CD4-positive, alpha-beta memory T cell (primary cell): ENCODE measurements at regions not wholly inside any gene's neighbourhood (a gene's known extent, or its start where the extent isn't known, plus 50 kb on each side); places are given as distances from the start of the nearest gene placed in this dataset.

Experiments
- CTCF ChIA-PET: fragments of 350-600 bp; sonication (Branson Sonifier 250); formaldehyde crosslinking; loops from one replicate; lab custom pipeline; 2021; ENCODE audit warnings: inconsistent platforms; ENCODE audit not compliant: partially characterized antibody; lab: Charles Lee
- POLR2A ChIA-PET: fragments of 350-600 bp; sonication (Branson Sonifier 250); formaldehyde crosslinking; loops from one replicate; lab custom pipeline; 2021; ENCODE audit not compliant: partially characterized antibody; lab: Charles Lee
- DNase-seq, 5 donors: peaks; one replicate each; pipeline versions ENCODE4 v3.0.0 to v3.0.0-alpha.2; 2020 to 2022; ENCODE audit warnings: mixed read lengths in 1 of 5
- H3K27ac ChIP-seq: one replicate; pipeline ENCODE4 v1.7.0; 2013; ENCODE audit warnings: low read depth, low read length
- H3K27me3 ChIP-seq: 2 replicates; pipeline ENCODE4 v1.7.0; 2013; ENCODE audit warnings: mild to moderate bottlenecking, low read length, moderate library complexity; ENCODE audit not compliant: insufficient read depth
- H3K36me3 ChIP-seq: 2 replicates; pipeline ENCODE4 v1.7.0; 2013; ENCODE audit warnings: mild to moderate bottlenecking, low read length, moderate library complexity; ENCODE audit not compliant: insufficient read depth
- H3K4me1 ChIP-seq: 2 replicates; pipeline ENCODE4 v1.7.0; 2013; ENCODE audit warnings: mild to moderate bottlenecking, low read length, moderate library complexity; ENCODE audit not compliant: insufficient read depth
- H3K4me3 ChIP-seq, 2 donors: one replicate each; pipeline ENCODE4 v1.7.0; 2013; ENCODE audit warnings: low read length in 2 of 2, mild to moderate bottlenecking in 1 of 2
- H3K9me3 ChIP-seq, 2 donors: one replicate each; pipeline ENCODE4 v1.7.0; 2013; ENCODE audit warnings: low read length in 2 of 2, control low read depth in 1 of 2; ENCODE audit not compliant: control insufficient read depth in 1 of 2
- H3K27ac Mint-ChIP-seq, 7 donors: one replicate each; pipeline ENCODE4 v1.8.0; 2020 to 2021; ENCODE audit warnings: mixed read lengths in 7 of 7, mild to moderate bottlenecking in 6 of 7, inconsistent platforms in 3 of 7, moderate library complexity in 3 of 7
- H3K27me3 Mint-ChIP-seq, 2 donors: one replicate each; pipeline ENCODE4 v1.8.0; 2020 to 2021; ENCODE audit warnings: mixed read lengths in 2 of 2
- H3K36me3 Mint-ChIP-seq, 2 donors: one replicate each; pipeline ENCODE4 v1.8.0; 2020 to 2021; ENCODE audit warnings: mixed read lengths in 2 of 2, inconsistent platforms in 1 of 2, mild to moderate bottlenecking in 1 of 2
- H3K4me1 Mint-ChIP-seq, 4 donors: one replicate each; pipeline ENCODE4 v1.8.0; 2020 to 2021; ENCODE audit warnings: mixed read lengths in 4 of 4, mild to moderate bottlenecking in 1 of 4
- H3K4me3 Mint-ChIP-seq, 8 donors: one replicate each; pipeline ENCODE4 v1.8.0; 2020 to 2021; ENCODE audit warnings: mixed read lengths in 8 of 8, mild to moderate bottlenecking in 7 of 8, moderate library complexity in 6 of 8, inconsistent platforms in 3 of 8
- H3K9me3 Mint-ChIP-seq, 8 donors: one replicate each; pipeline ENCODE4 v1.8.0; 2020 to 2021; ENCODE audit warnings: mixed read lengths in 8 of 8, mild to moderate bottlenecking in 5 of 8, inconsistent platforms in 3 of 8, moderate library complexity in 1 of 8
- intact Hi-C: fragments of 100-400 bp; cut with micrococcal nuclease; formaldehyde crosslinking; loops from one replicate; pipeline ENCODE4 v1.15.1; 2023

DNA sequence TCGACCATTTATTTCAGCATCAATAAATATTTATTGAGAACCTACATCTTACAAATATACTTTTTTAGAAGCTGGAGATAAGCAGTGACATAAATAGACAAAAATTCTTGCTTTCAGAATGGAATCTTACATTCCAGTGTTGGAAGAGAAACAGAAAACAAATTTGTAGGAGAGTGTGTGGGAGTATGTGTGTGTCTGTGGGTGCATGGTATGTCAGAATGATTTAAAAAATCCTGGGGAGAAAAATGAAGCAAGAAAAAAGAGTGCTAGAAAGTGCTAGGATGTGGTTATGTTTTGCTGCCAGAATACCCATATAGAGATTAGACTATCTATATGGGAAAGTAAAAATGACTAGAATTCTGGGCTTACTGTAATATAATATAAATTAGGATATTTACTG, 561.7 kb upstream of the SGO1 start:
- no peak overlapping the region for H3K27ac Mint-ChIP-seq
- Histone ChIP-seq H3K36me3 (no peaks in the 10 kb centered on the region), H3K9me3 (no peaks in the 10 kb centered on the region), H3K27me3 (no peaks in the 10 kb centered on the region), H3K4me3 (no peak overlapping the region), H3K4me1 (no peaks in the 10 kb centered on the region), H3K27ac (no peak overlapping the region)
- no peaks in the 10 kb centered on the region for H3K36me3 Mint-ChIP-seq
- no peaks in the 10 kb centered on the region for H3K4me1 Mint-ChIP-seq
- DNase-seq, result no peak
- intact Hi-C loops, result no loop called here
- H3K27me3 Mint-ChIP-seq, result no peaks in the 10 kb centered on the region
- H3K9me3 Mint-ChIP-seq, result peaks cover 0 to 46% (median 19%) of the 10 kb centered on the region in 8 donors
- CTCF ChIA-PET, result no interaction called here
- no peak overlapping the region for H3K4me3 Mint-ChIP-seq
- POLR2A ChIA-PET, result no interaction called here

DNA sequence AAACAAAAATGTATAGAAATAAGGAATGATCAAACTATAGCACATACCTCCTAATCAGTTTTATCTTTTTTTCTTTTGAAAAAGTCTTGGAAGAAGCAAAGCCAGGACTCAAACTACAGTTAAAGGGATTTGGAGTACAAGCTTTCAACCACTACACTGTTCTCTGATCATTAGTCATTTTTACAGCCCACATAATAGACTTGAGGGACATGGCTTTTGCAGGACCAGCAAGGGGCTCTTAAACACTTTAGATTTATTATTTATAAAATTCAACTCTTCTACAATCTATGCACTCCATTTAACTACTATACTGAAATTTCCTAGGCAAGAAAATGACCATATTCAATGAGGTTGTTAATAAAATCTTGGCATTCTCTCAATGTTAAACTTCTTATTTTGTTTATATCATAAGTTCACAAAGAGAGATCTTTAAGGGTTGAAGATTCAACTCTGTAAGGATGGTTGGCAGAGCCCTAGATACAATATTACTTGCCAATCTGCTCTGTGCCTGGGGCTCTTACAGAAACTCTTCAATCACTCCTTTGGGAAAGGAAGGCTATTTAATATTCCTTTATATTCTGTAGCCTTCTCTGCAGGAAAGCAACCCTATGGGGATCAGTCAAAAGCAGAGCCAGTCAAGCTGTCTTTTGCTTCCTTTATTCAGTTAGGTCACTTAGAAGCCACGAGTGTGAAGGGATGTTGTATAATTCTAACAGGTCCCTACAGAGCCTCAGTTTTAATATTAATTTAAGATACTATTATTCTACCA, 557.7 kb upstream of the SGO1 start:
- H3K27ac ChIP-seq, result no peak overlapping the region
- H3K4me3 Mint-ChIP-seq, result no peak overlapping the region
- no peaks in the 10 kb centered on the region for H3K27me3 ChIP-seq
- ChIA-PET POLR2A (no interaction called here), CTCF (no interaction called here)
- peaks cover 0 to 32% (median 12%) of the 10 kb centered on the region in 8 donors for H3K9me3 Mint-ChIP-seq
- no peaks in the 10 kb centered on the region for H3K36me3 Mint-ChIP-seq
- H3K4me1 ChIP-seq, result no peaks in the 10 kb centered on the region
- intact Hi-C loops, result no loop called here
- no peak for DNase-seq
- no peak overlapping the region for H3K4me3 ChIP-seq
- no peak overlapping the region for H3K27ac Mint-ChIP-seq
- no peaks in the 10 kb centered on the region for H3K4me1 Mint-ChIP-seq
- no peaks in the 10 kb centered on the region for H3K36me3 ChIP-seq
- no peaks in the 10 kb centered on the region for H3K9me3 ChIP-seq
- H3K27me3 Mint-ChIP-seq, result no peaks in the 10 kb centered on the region

DNA sequence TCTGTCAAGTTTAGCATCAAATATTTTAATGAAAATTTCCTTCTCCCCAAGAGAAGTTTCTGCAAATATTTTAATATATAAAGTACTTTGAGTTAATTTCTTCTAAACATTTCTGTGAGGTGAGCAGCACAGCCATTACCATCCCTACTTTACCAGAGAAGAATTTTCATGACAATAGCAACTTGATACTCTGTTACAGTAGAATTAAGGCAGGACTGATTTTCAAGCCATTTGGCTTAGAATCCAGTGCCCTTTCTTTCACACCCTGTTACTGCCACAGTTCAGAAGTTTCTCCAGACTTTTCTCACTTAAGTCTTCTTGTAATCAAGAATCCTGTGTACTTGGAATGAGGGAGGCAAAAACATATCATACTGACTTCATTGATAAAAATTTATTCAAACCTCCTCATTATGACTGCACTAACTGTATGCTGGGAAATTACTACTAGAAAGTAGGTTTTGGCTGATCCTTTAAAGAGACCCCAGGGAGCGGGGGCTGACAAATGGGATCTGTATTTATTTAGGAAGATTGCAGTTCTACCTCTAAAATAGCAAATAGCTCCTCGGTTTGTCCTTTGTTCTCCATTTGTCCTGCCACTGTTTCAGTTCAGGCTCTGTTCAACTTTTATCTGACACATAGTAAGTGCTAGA, 557.0 kb upstream of the SGO1 start:
- H3K4me1 ChIP-seq, result no peaks in the 10 kb centered on the region
- no peaks in the 10 kb centered on the region for H3K4me1 Mint-ChIP-seq
- H3K9me3 Mint-ChIP-seq, result peaks cover 0 to 33% (median 11%) of the 10 kb centered on the region in 8 donors
- no peak overlapping the region for H3K4me3 ChIP-seq
- no peaks in the 10 kb centered on the region for H3K36me3 Mint-ChIP-seq
- H3K36me3 ChIP-seq, result no peaks in the 10 kb centered on the region
- DNase-seq, result no peak
- H3K27me3 Mint-ChIP-seq, result no peaks in the 10 kb centered on the region
- H3K4me3 Mint-ChIP-seq, result no peak overlapping the region
- ChIA-PET POLR2A (no interaction called here), CTCF (no interaction called here)
- H3K27ac Mint-ChIP-seq, result no peak overlapping the region
- no peaks in the 10 kb centered on the region for H3K9me3 ChIP-seq
- H3K27me3 ChIP-seq, result no peaks in the 10 kb centered on the region
- intact Hi-C loops, result no loop called here
- no peak overlapping the region for H3K27ac ChIP-seq

DNA sequence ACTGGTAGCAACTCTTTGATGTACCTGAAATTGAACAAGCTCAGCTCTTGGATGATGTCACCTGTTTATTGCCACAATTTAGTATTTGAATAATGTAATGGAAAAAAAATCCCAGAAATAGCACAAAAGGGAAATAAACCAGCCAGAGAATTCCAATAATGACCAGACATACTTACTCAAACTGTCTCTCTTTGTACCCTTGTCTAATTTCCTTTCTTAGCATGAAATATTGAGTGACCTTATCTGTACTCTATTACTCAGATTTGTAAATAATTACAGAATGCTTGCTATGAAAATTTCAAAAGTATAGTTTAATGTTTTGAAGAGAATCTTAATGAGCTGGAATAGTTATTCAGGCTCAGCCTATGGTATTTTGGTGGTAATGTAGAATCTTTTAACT, 555.4 kb upstream of the SGO1 start:
- Mint-ChIP-seq H3K36me3 (no peaks in the 10 kb centered on the region), H3K9me3 (peaks cover 0 to 29% (median 8%) of the 10 kb centered on the region in 8 donors), H3K27ac (no peak overlapping the region), H3K27me3 (no peaks in the 10 kb centered on the region), H3K4me1 (no peaks in the 10 kb centered on the region), H3K4me3 (no peak overlapping the region)
- H3K4me1 ChIP-seq, result no peaks in the 10 kb centered on the region
- no peak for DNase-seq
- ChIA-PET CTCF (no interaction called here), POLR2A (no interaction called here)
- H3K27ac ChIP-seq, result no peak overlapping the region
- intact Hi-C loops, result no loop called here
- no peak overlapping the region for H3K4me3 ChIP-seq
- no peaks in the 10 kb centered on the region for H3K27me3 ChIP-seq
- H3K36me3 ChIP-seq, result no peaks in the 10 kb centered on the region
- no peaks in the 10 kb centered on the region for H3K9me3 ChIP-seq

DNA sequence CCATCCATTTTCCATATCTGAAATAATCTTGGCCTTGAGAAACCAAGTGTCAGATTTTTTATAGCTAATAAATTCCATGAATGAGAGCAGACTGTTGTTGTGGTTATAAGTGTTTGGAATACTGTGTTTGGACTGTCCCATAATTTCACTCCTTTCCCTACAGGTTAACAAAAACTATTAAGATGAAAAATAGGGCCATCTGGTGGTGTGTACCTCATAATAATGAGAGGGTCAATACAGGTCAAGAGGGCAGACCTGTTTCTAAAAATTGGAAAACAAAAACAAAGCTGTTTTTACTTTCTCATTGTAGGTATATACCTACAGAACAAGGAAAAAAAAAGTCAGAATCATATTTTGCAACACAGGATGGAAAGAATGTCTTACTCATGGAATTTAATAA, 553.8 kb upstream of the SGO1 start:
- H3K27me3 ChIP-seq, result no peaks in the 10 kb centered on the region
- no peaks in the 10 kb centered on the region for H3K36me3 Mint-ChIP-seq
- H3K9me3 Mint-ChIP-seq, result peaks cover 0 to 26% (median 6%) of the 10 kb centered on the region in 8 donors
- H3K27me3 Mint-ChIP-seq, result no peaks in the 10 kb centered on the region
- no peaks in the 10 kb centered on the region for H3K4me1 Mint-ChIP-seq
- H3K36me3 ChIP-seq, result no peaks in the 10 kb centered on the region
- ChIA-PET CTCF (no interaction called here), POLR2A (no interaction called here)
- H3K4me1 ChIP-seq, result no peaks in the 10 kb centered on the region
- no peak overlapping the region for H3K27ac Mint-ChIP-seq
- no peak overlapping the region for H3K4me3 Mint-ChIP-seq
- intact Hi-C loops, result no loop called here
- H3K27ac ChIP-seq, result no peak overlapping the region
- no peak for DNase-seq
- H3K9me3 ChIP-seq, result no peaks in the 10 kb centered on the region
- no peak overlapping the region for H3K4me3 ChIP-seq

DNA sequence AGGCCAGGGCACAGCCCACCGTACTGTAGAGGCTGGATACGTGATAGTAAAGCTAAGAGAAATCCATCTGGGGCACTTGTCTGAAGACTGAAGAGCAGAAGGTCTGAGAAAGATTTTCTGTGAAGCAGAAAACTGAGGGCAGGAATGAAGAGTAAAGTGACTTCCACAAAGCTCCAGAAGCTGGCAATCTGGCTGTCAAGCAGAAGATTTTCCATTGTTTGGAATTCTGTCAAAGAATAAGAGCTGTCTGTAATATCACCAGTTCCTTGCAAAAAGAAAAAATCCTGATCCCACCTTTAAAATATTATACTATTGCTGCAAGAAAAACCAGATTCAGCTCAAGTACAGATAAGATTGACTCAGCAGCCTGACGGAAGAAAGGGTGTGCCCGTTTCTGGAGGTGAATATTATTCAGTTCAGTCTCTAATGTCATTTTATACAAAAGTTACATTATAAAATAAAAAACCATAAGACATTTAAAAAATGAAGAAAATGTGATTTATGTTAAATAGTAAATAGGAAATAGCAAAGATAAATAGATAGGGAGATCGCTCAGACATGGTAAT, 550.4 kb upstream of the SGO1 start:
- H3K36me3 Mint-ChIP-seq, result no peaks in the 10 kb centered on the region
- no peaks in the 10 kb centered on the region for H3K4me1 Mint-ChIP-seq
- H3K36me3 ChIP-seq, result no peaks in the 10 kb centered on the region
- H3K27ac Mint-ChIP-seq, result no peak overlapping the region
- no peaks in the 10 kb centered on the region for H3K4me1 ChIP-seq
- H3K27ac ChIP-seq, result no peak overlapping the region
- no peaks in the 10 kb centered on the region for H3K27me3 ChIP-seq
- no peaks in the 10 kb centered on the region for H3K27me3 Mint-ChIP-seq
- CTCF ChIA-PET, result no interaction called here
- H3K9me3 Mint-ChIP-seq, result peaks cover 0 to 20% (median 9%) of the 10 kb centered on the region in 8 donors
- no peak overlapping the region for H3K4me3 Mint-ChIP-seq
- H3K9me3 ChIP-seq, result no peaks in the 10 kb centered on the region
- no peak for DNase-seq
- no peak overlapping the region for H3K4me3 ChIP-seq
- intact Hi-C loops, result no loop called here
- POLR2A ChIA-PET, result no interaction called here

DNA sequence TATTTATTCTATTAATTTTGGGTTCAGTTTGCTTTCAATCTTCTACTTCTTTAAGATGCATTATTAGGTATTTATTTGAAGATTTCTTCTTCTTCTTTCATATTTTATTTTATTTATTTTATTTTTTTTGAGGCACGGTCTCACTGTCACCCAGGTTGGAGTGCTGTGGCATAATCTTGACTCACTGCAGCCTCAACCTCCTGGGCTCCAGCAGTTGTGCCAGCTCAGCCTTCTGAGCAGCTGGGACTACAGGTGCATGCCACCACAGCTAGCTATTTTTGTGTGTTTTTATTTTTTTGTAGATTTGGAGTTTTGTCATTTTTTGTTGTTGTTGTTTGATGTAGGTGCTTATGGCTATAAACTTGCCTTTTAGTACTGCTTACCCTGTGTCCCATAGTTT, 543.2 kb upstream of the SGO1 start:
- Histone ChIP-seq H3K36me3 (no peaks in the 10 kb centered on the region), H3K4me1 (no peaks in the 10 kb centered on the region), H3K27ac (no peak overlapping the region), H3K27me3 (no peaks in the 10 kb centered on the region), H3K9me3 (no peaks in the 10 kb centered on the region), H3K4me3 (no peak overlapping the region)
- Mint-ChIP-seq H3K4me1 (no peaks in the 10 kb centered on the region), H3K36me3 (no peaks in the 10 kb centered on the region), H3K27ac (no peak overlapping the region), H3K27me3 (no peaks in the 10 kb centered on the region), H3K4me3 (no peak overlapping the region), H3K9me3 (peaks cover 0 to 61% (median 29%) of the 10 kb centered on the region in 8 donors)
- CTCF ChIA-PET, result no interaction called here
- POLR2A ChIA-PET, result no interaction called here
- intact Hi-C loops, result no loop called here
- DNase-seq, result no peak
